GM12878 (cell line): ENCODE measurements at regions not wholly inside any gene's neighbourhood (a gene's known extent, or its start where the extent isn't known, plus 50 kb on each side); places are given as distances from the start of the nearest gene placed in this dataset.
A peak's percentile ranks its signal among the peaks of the same experiment; 100 is the strongest.

Source experiments
- ATAC-seq: fragments of 200-7000 bp; cut with Tn5 transposase; 3 replicates; pipeline ENCODE4 v1.9.1; 2020; ENCODE audit warnings: mild to moderate bottlenecking, moderate library complexity
- BruUV-seq: library from RNA; stranded (reverse); fragments of 400-500 nt; replicated peaks from 2 replicates; lab custom pipeline; 2021; lab: Mats Ljungman, UMichigan
- CTCF ChIA-PET: fragments of 300-600 bp; sonication (Branson Sonifier 250); formaldehyde crosslinking; extraction: SDS; loops from one replicate; lab custom pipeline; 2021; ENCODE audit warnings: inconsistent platforms; lab: Yijun Ruan, JAX
- POLR2A ChIA-PET: fragments of 350-600 bp; formaldehyde crosslinking; extraction: SDS; loops from one replicate; lab custom pipeline; 2021; ENCODE audit warnings: inconsistent platforms; lab: Charles Lee
- RAD21 ChIA-PET: fragments of 300-600 bp; sonication (Branson Sonifier 250); formaldehyde crosslinking; loops from one replicate; lab custom pipeline; 2023; ENCODE audit warnings: antibody characterized with exemption; ENCODE audit not compliant: unreplicated experiment; lab: Charles Lee
- SMC1A ChIA-PET: fragments of 300-600 bp; sonication (Branson Sonifier 250); formaldehyde crosslinking; loops from one replicate; lab custom pipeline; 2023; ENCODE audit not compliant: unreplicated experiment, uncharacterized antibody; lab: Charles Lee
- DNase-seq: peaks from one replicate; pipeline ENCODE4 v3.0.0-alpha.2; 2011; ENCODE audit warnings: low read depth, low spot score
- FAIRE-seq: peaks from 3 replicates; lab custom pipeline; 2011; peaks lifted over from hg19 to GRCh38; lab: Jason Lieb, UNC
- H2AFZ ChIP-seq: 2 replicates; pipeline ENCODE4 v1.6.0; 2011; ENCODE audit warnings: low read depth, low read length, control low read depth; ENCODE audit not compliant: control insufficient read depth
- H3K27ac ChIP-seq: 2 replicates; pipeline ENCODE4 v1.5.1; 2011; ENCODE audit warnings: control low read depth; ENCODE audit not compliant: control insufficient read depth, insufficient read depth
- H3K27me3 ChIP-seq, 2 experiments: replicated peaks in 1 of 2; 2 replicates each; pipeline versions ENCODE4 v1.6.0 to v1.6.1; 2011; ENCODE audit warnings: low read length in 1 of 2; ENCODE audit not compliant: control insufficient read depth in 2 of 2, insufficient read depth in 2 of 2
- H3K36me3 ChIP-seq, 2 experiments: 2 replicates each; pipeline ENCODE4 v1.5.1; 2011; ENCODE audit warnings: low read length in 1 of 2; ENCODE audit not compliant: control insufficient read depth in 2 of 2, insufficient read depth in 2 of 2
- H3K4me1 ChIP-seq: 2 replicates; pipeline ENCODE4 v1.6.1; 2011; ENCODE audit warnings: mild to moderate bottlenecking, low read length, moderate library complexity, mixed read lengths; ENCODE audit not compliant: control insufficient read depth, insufficient read depth
- H3K4me2 ChIP-seq: 2 replicates; pipeline ENCODE4 v1.6.0; 2011; ENCODE audit warnings: control low read depth; ENCODE audit not compliant: control insufficient read depth, insufficient read depth
- H3K4me3 ChIP-seq: fragments of 200-600 bp; sonication (generic); 2 replicates; pipeline ENCODE4 v1.5.1; 2016
- H3K79me2 ChIP-seq: 2 replicates; pipeline ENCODE4 v1.6.0; 2011; ENCODE audit warnings: low read length; ENCODE audit not compliant: control insufficient read depth, insufficient read depth
- H3K9ac ChIP-seq: 2 replicates; pipeline ENCODE4 v1.8.0; 2011; ENCODE audit warnings: low read length, control low read depth, mixed read lengths; ENCODE audit not compliant: control insufficient read depth, insufficient read depth
- H3K9me3 ChIP-seq: replicated peaks from 3 replicates; pipeline ENCODE4 v1.5.1; 2011; ENCODE audit warnings: mild to moderate bottlenecking, low read length; ENCODE audit not compliant: control insufficient read depth, insufficient read depth
- H4K20me1 ChIP-seq: 2 replicates; pipeline ENCODE4 v1.6.0; 2011; ENCODE audit not compliant: control insufficient read depth, insufficient read depth
- ASH2L ChIP-seq: fragments of 300-600, 200-600 bp; sonication (generic); IDR thresholded peaks from 2 replicates; pipeline ENCODE4 v1.6.1; 2017; ENCODE audit warnings: low read depth, mild to moderate bottlenecking, borderline replicate concordance
- ATF7 ChIP-seq: fragments of 450-650 bp; IDR thresholded peaks from 2 replicates; pipeline ENCODE4 v1.6.1; 2016; ENCODE audit warnings: low read depth, mild to moderate bottlenecking
- DPF2 ChIP-seq: fragments of 450-650 bp; IDR thresholded peaks from 2 replicates; pipeline ENCODE4 v1.6.1; 2017; ENCODE audit warnings: mild to moderate bottlenecking
- ETV6 ChIP-seq, 2 experiments: fragments of 450-650 bp in 1 of 2; IDR thresholded peaks in 1 of 2; conservative IDR thresholded peaks in 1 of 2; 2 replicates each; pipeline ENCODE4 v1.6.1; 2014; ENCODE audit warnings: antibody characterized with exemption in 1 of 2, borderline replicate concordance in 1 of 2, low read depth in 1 of 2, mild to moderate bottlenecking in 1 of 2, moderate library complexity in 1 of 2
- GATAD2B ChIP-seq: fragments of 450-650 bp; conservative IDR thresholded peaks from 2 replicates; pipeline ENCODE4 v1.6.1; 2017; ENCODE audit warnings: low read depth, mild to moderate bottlenecking, moderate library complexity
- HDAC2 ChIP-seq: fragments of 200-600 bp; sonication (generic); IDR thresholded peaks from 2 replicates; pipeline ENCODE4 v1.6.1; 2017
- JUNB ChIP-seq: IDR thresholded peaks from 2 replicates; pipeline ENCODE4 v1.6.1; 2016; ENCODE audit warnings: antibody characterized with exemption, mild to moderate bottlenecking
- MTA3 ChIP-seq: IDR thresholded peaks from 2 replicates; pipeline ENCODE4 v1.6.1; 2012; ENCODE audit warnings: low read length, inconsistent platforms, borderline replicate concordance
- NR2F1 ChIP-seq: fragments of 450-650 bp; conservative IDR thresholded peaks from 2 replicates; pipeline ENCODE4 v1.6.1; 2017; ENCODE audit warnings: mild to moderate bottlenecking
- POLR2AphosphoS5 ChIP-seq: IDR thresholded peaks from 2 replicates; pipeline ENCODE4 v1.6.1; 2011; ENCODE audit warnings: mild to moderate bottlenecking, low read length, inconsistent platforms
- RB1 ChIP-seq: fragments of 450-650 bp; formaldehyde crosslinking; IDR thresholded peaks from 2 replicates; pipeline ENCODE4 v1.6.1; 2017; ENCODE audit warnings: mild to moderate bottlenecking, borderline replicate concordance
- STAT3 ChIP-seq: IDR thresholded peaks from 2 replicates; pipeline ENCODE4 v1.6.1; 2011; ENCODE audit warnings: low read depth, low read length, improper control_type of control experiment
- TAF1 ChIP-seq: IDR thresholded peaks from 2 replicates; pipeline ENCODE4 v1.6.1; 2011; ENCODE audit warnings: mild to moderate bottlenecking, low read depth, low read length, borderline replicate concordance
- WRNIP1 ChIP-seq: IDR thresholded peaks from 2 replicates; pipeline ENCODE4 v1.6.1; 2011; ENCODE audit warnings: low read depth, low read length, improper control_type of control experiment, borderline replicate concordance
- YBX1 ChIP-seq: fragments of 450-650 bp; IDR thresholded peaks from 2 replicates; pipeline ENCODE4 v1.6.1; 2016; ENCODE audit warnings: antibody characterized with exemption
- ZBTB4 ChIP-seq: fragments of 450-650 bp; formaldehyde crosslinking; IDR thresholded peaks from 2 replicates; pipeline ENCODE4 v1.4.0; 2022; ENCODE audit warnings: mild to moderate bottlenecking, moderate library complexity
- ZNF217 ChIP-seq: fragments of 450-650 bp; IDR thresholded peaks from 2 replicates; pipeline ENCODE4 v1.6.1; 2017; ENCODE audit warnings: antibody characterized with exemption, mild to moderate bottlenecking
- ZNF384 ChIP-seq: IDR thresholded peaks from 2 replicates; pipeline ENCODE4 v1.6.1; 2012; ENCODE audit warnings: low read depth, mild to moderate bottlenecking, low read length, improper control_type of control experiment, borderline replicate concordance
- WGBS: methylation state at CpG from one replicate; pipeline ENCODE4 v1.1.6; 2016; ENCODE audit warnings: low lambda C conversion rate; ENCODE audit not compliant: insufficient replicate concordance, insufficient coverage; ENCODE audit errors: missing lambda C conversion rate; 5-methylcytosine and 5-hydroxymethylcytosine counted together
- in situ Hi-C: fragments of 300-500 bp; cut with MboI; formaldehyde crosslinking; loops from 9 replicates; pipeline ENCODE4 v1.14.3; 2018; ENCODE audit warnings: mixed read lengths
- intact Hi-C: fragments of 100-400 bp; cut with micrococcal nuclease; formaldehyde crosslinking; loops from one replicate; pipeline ENCODE4 v1.14.2; 2022; ENCODE audit not compliant: unreplicated experiment
- TF ChIP-seq, protein P1 (sequence below): fragments of 450-650 bp; IDR thresholded peaks from 2 replicates; pipeline ENCODE4 v1.6.1; 2016; ENCODE audit warnings: mild to moderate bottlenecking

DNA sequence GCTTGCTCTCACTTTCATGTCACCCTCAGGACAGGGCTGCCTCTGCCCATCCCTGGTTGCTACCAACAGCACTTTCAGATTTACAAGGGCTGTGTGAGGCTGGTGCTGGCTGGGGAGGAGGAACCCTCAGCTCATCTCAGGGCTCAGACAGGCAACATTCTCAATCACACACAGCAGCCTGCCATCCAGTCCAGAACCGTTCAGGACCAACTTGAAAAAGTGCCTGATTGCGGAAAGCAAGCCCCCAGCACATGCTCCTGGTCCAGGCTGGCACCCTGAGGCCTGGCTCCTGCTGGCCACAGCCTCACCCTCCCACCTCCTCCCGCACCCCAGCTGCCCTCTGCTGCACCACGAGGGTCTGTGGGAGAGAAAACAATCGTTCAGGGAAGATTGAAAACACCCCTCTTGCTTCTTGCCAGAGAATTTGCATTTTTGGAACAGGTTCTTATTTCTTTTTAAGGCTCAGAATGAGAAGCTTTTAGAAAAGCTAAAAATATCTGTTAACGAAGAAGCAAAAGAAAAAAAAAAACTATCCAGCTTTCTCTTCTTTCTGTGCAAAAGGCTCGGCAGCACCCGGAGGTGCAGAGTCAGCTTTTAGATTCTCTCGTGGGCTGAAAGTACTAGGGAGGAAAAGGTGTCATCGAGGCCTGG lies 403.8 kb upstream of the ID2 start:
- FAIRE-seq: no peak
- Histone ChIP-seq H4K20me1 (no peaks in the 10 kb centered on the region), H3K9me3 (peaks cover 10% of the 10 kb centered on the region; the same call in 2 of the 3 replicates), H3K9ac (peak overlapping the region; percentile 46; the same call in 1 of the 2 replicates), H3K27ac (peak overlapping the region; percentile 56), H3K4me1 (peaks cover 17% of the 10 kb centered on the region), H2AFZ (peak overlapping the region; percentile 24; the same call in 1 of the 2 replicates), H3K4me3 (peak overlapping the region; percentile 40; the same call in 1 of the 2 replicates), H3K4me2 (peak overlapping the region; percentile 58), H3K79me2 (no peaks in the 10 kb centered on the region), H3K27me3 (no peaks in the 10 kb centered on the region), H3K36me3 (no peaks in the 10 kb centered on the region)
- ATAC-seq: peak; percentile 95
- intact Hi-C loops (loop anchor here (1.0 to 5.0 kb wide), 2 partner anchors 24 to 36 kb away; no protein-coding TSS in a partner anchor), in situ Hi-C loops (no loop called here)
- RAD21 ChIA-PET: interaction anchor here (0.7 to 2.2 kb wide), 20 partner anchors 10 to 850 kb away, joined by 3 to 21 read pairs (median 4); partner anchors contain the start of gene ID2
- no TSS peak for BruUV-seq
- peak; percentile 56 for DNase-seq
- SMC1A ChIA-PET: interaction anchor here (0.5 to 3.9 kb wide), 34 partner anchors 9 to 551 kb away, joined by 3 to 32 read pairs (median 3); no protein-coding TSS in a partner anchor
- CTCF ChIA-PET: interaction anchor here (0.6 to 1.8 kb wide), 9 partner anchors 11 to 405 kb away, joined by 3 to 5 read pairs (median 3); no protein-coding TSS in a partner anchor
- POLR2A ChIA-PET: interaction anchor here (0.6 to 1.8 kb wide), 11 partner anchors 9 to 402 kb away, joined by 3 to 8 read pairs (median 4); no protein-coding TSS in a partner anchor
- WGBS: 12% methylated on average over 9 of the region's 10 CpGs
- TF ChIP-seq HDAC2: no peak
- TF ChIP-seq ATF7: no peak
- TF ChIP-seq ASH2L: no peak
- TF ChIP-seq, protein P1, sequence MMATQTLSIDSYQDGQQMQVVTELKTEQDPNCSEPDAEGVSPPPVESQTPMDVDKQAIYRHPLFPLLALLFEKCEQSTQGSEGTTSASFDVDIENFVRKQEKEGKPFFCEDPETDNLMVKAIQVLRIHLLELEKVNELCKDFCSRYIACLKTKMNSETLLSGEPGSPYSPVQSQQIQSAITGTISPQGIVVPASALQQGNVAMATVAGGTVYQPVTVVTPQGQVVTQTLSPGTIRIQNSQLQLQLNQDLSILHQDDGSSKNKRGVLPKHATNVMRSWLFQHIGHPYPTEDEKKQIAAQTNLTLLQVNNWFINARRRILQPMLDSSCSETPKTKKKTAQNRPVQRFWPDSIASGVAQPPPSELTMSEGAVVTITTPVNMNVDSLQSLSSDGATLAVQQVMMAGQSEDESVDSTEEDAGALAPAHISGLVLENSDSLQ: no peak
- no peak for TF ChIP-seq WRNIP1
- no peak for TF ChIP-seq STAT3
- no peak for TF ChIP-seq TAF1
- TF ChIP-seq ZNF384: peak; percentile 50; the same call in 1 of the 2 replicates
- TF ChIP-seq DPF2: peak; percentile 54; the same call in 1 of the 2 replicates
- TF ChIP-seq MTA3: no peak
- TF ChIP-seq RB1: no peak
- TF ChIP-seq NR2F1: no peak; the same call in 1 of the 2 replicates
- TF ChIP-seq ETV6 (conservative IDR thresholded peaks at IDR 0.05 in 1 of 2, IDR thresholded peaks at IDR 0.05 in 1 of 2; ENCODE audit: borderline replicate concordance in 1 of 2, low read depth in 1 of 2): no peak
- TF ChIP-seq GATAD2B: no peak
- no peak for TF ChIP-seq YBX1
- no peak for TF ChIP-seq JUNB
- no peak for TF ChIP-seq POLR2AphosphoS5
- TF ChIP-seq ZNF217: 0 out of 2 replicates have a peak, but pooled peaks have one; percentile 20
- no peak for TF ChIP-seq ZBTB4
